H9 (cell line): ENCODE measurements at regions not wholly inside any gene's neighbourhood (a gene's known extent, or its start where the extent isn't known, plus 50 kb on each side); places are given as distances from the start of the nearest gene placed in this dataset.

ENCODE experiments used
- DNase-seq: peaks from one replicate; pipeline ENCODE4 v3.0.0-alpha.2; 2017
- H2AFZ ChIP-seq: one replicate; pipeline ENCODE4 v1.6.1; 2013; ENCODE audit warnings: mild to moderate bottlenecking, low read length, control low read depth, moderate library complexity
- H2AK5ac ChIP-seq: 2 replicates; pipeline ENCODE4 v1.6.1; 2013; ENCODE audit warnings: low read length, control low read depth, mixed read lengths; ENCODE audit not compliant: insufficient read length
- H2BK120ac ChIP-seq: one replicate; pipeline ENCODE4 v1.6.1; 2013; ENCODE audit warnings: low read depth, mild to moderate bottlenecking, low read length, control low read depth, inconsistent platforms; ENCODE audit not compliant: poor library complexity, severe bottlenecking
- H2BK12ac ChIP-seq: 2 replicates; pipeline ENCODE4 v1.6.1; 2013; ENCODE audit warnings: low read length, control low read depth, mixed read lengths, low read depth; ENCODE audit not compliant: insufficient read length
- H2BK15ac ChIP-seq: 2 replicates; pipeline ENCODE4 v1.6.1; 2013; ENCODE audit warnings: low read depth, low read length, control low read depth
- H2BK20ac ChIP-seq: one replicate; pipeline ENCODE4 v1.6.1; 2013; ENCODE audit warnings: low read depth, mild to moderate bottlenecking, low read length, control low read depth, inconsistent platforms; ENCODE audit not compliant: poor library complexity, severe bottlenecking
- H2BK5ac ChIP-seq: 2 replicates; pipeline ENCODE4 v1.6.1; 2013; ENCODE audit warnings: low read length, control low read depth, mixed read lengths; ENCODE audit not compliant: insufficient read length
- H3K14ac ChIP-seq: 2 replicates; pipeline ENCODE4 v1.6.1; 2013; ENCODE audit warnings: low read length, control low read depth; ENCODE audit not compliant: insufficient read depth
- H3K18ac ChIP-seq: 2 replicates; pipeline ENCODE4 v1.6.1; 2013; ENCODE audit warnings: low read depth, mild to moderate bottlenecking, mixed read lengths, low read length, control low read depth; ENCODE audit not compliant: insufficient read length
- H3K23ac ChIP-seq: 2 replicates; pipeline ENCODE4 v1.6.1; 2013; ENCODE audit warnings: low read length, control low read depth, mixed read lengths, low read depth; ENCODE audit not compliant: insufficient read length
- H3K23me2 ChIP-seq: 2 replicates; pipeline ENCODE4 v1.6.1; 2013; ENCODE audit warnings: low read depth, mild to moderate bottlenecking, mixed read lengths, low read length, control low read depth; ENCODE audit not compliant: insufficient read length, poor library complexity, severe bottlenecking
- H3K27ac ChIP-seq: 2 replicates; pipeline ENCODE4 v1.5.1; 2013; ENCODE audit warnings: low read length, control low read depth, mixed read lengths, low read depth; ENCODE audit not compliant: insufficient read length
- H3K27me3 ChIP-seq: 2 replicates; pipeline ENCODE4 v1.6.1; 2013; ENCODE audit warnings: low read length, control low read depth, inconsistent platforms; ENCODE audit not compliant: insufficient read depth
- H3K4ac ChIP-seq: 2 replicates; pipeline ENCODE4 v1.6.1; 2013; ENCODE audit warnings: low read depth, mild to moderate bottlenecking, control low read depth, inconsistent platforms, low read length, moderate library complexity
- H3K4me1 ChIP-seq: 2 replicates; pipeline ENCODE4 v1.6.1; 2013; ENCODE audit warnings: low read length, control low read depth, inconsistent platforms; ENCODE audit not compliant: insufficient read depth
- H3K4me2 ChIP-seq: 2 replicates; pipeline ENCODE4 v1.6.1; 2013; ENCODE audit warnings: low read length, control low read depth, mixed read lengths; ENCODE audit not compliant: insufficient read length, insufficient read depth
- H3K56ac ChIP-seq: 2 replicates; pipeline ENCODE4 v1.6.1; 2013; ENCODE audit warnings: low read depth, mild to moderate bottlenecking, mixed read lengths, low read length, control low read depth; ENCODE audit not compliant: insufficient read length
- H3K79me1 ChIP-seq: 2 replicates; pipeline ENCODE4 v1.6.1; 2013; ENCODE audit warnings: low read depth, mild to moderate bottlenecking, moderate library complexity, low read length, control low read depth, inconsistent platforms; ENCODE audit not compliant: insufficient read depth, poor library complexity, severe bottlenecking
- H3K79me2 ChIP-seq: 2 replicates; pipeline ENCODE4 v1.6.1; 2013; ENCODE audit warnings: low read length, control low read depth, inconsistent platforms; ENCODE audit not compliant: insufficient read depth
- H3K9ac ChIP-seq: 2 replicates; pipeline ENCODE4 v1.6.1; 2013; ENCODE audit warnings: low read length, control low read depth, mixed read lengths; ENCODE audit not compliant: insufficient read length; ENCODE audit errors: extremely low read depth
- H3K9me3 ChIP-seq: one replicate; pipeline ENCODE4 v1.6.1; 2013; ENCODE audit warnings: low read depth, low read length, inconsistent platforms; ENCODE audit not compliant: control insufficient read depth
- H3T11ph ChIP-seq: one replicate; pipeline ENCODE4 v1.6.1; 2013; ENCODE audit warnings: mild to moderate bottlenecking, low read length, control low read depth, inconsistent platforms
- H4K20me1 ChIP-seq: one replicate; pipeline ENCODE4 v1.6.1; 2013; ENCODE audit not compliant: control insufficient read depth, insufficient read length, insufficient read depth
- H4K5ac ChIP-seq: 2 replicates; pipeline ENCODE4 v1.6.1; 2013; ENCODE audit warnings: low read depth, mild to moderate bottlenecking, mixed read lengths, low read length, control low read depth; ENCODE audit not compliant: insufficient read length
- H4K8ac ChIP-seq: replicated peaks from 2 replicates; pipeline ENCODE4 v1.6.1; 2013; ENCODE audit warnings: low read length, control low read depth, mixed read lengths, low read depth; ENCODE audit not compliant: insufficient read length
- H4K91ac ChIP-seq: 2 replicates; pipeline ENCODE4 v1.6.1; 2013; ENCODE audit warnings: low read depth, mild to moderate bottlenecking, moderate library complexity, mixed read lengths, low read length, control low read depth; ENCODE audit not compliant: insufficient read length
- H3K27ac Mint-ChIP-seq, 3 experiments: 2 replicates in 2 of 3; 3 replicates in 1 of 3; pipeline ENCODE4 v1.8.0; 2020 to 2021; ENCODE audit warnings: mixed read lengths in 3 of 3, mild to moderate bottlenecking in 1 of 3, moderate library complexity in 1 of 3
- H3K27me3 Mint-ChIP-seq: 2 replicates; pipeline ENCODE4 v1.8.0; 2021; ENCODE audit warnings: low read depth, mild to moderate bottlenecking, moderate library complexity, mixed read lengths
- H3K36me3 Mint-ChIP-seq, 3 experiments: 2 replicates in 2 of 3; 3 replicates in 1 of 3; pipeline ENCODE4 v1.8.0; 2020 to 2021; ENCODE audit warnings: low read depth in 3 of 3, mixed read lengths in 3 of 3; ENCODE audit not compliant: insufficient read depth in 1 of 3
- H3K4me1 Mint-ChIP-seq, 2 experiments: 2 replicates each; pipeline ENCODE4 v1.8.0; 2020; ENCODE audit warnings: mixed read lengths in 2 of 2
- H3K4me3 Mint-ChIP-seq, 2 experiments: 2 replicates in 1 of 2; 3 replicates in 1 of 2; pipeline ENCODE4 v1.8.0; 2020 to 2021; ENCODE audit warnings: mild to moderate bottlenecking in 2 of 2, mixed read lengths in 2 of 2, moderate library complexity in 1 of 2
- H3K9me3 Mint-ChIP-seq, 2 experiments: 2 replicates in 1 of 2; 3 replicates in 1 of 2; pipeline ENCODE4 v1.8.0; 2020; ENCODE audit warnings: mild to moderate bottlenecking in 2 of 2, mixed read lengths in 2 of 2, moderate library complexity in 1 of 2
- WGBS: extraction: QIAGEN DNeasy Blood & Tissue Kit; methylation state at CpG from one replicate; pipeline ENCODE4 v1.1.7; 2013; ENCODE audit warnings: missing lambda C conversion rate, low lambda C conversion rate, mixed read lengths; ENCODE audit not compliant: insufficient read length; ENCODE audit errors: extremely low coverage; 5-methylcytosine and 5-hydroxymethylcytosine counted together
- TF ChIP-seq, protein P1 (sequence below): fragments of 200-600 bp; sonication (generic); conservative IDR thresholded peaks from 3 replicates; pipeline ENCODE4 v1.8.0; 2021; ENCODE audit warnings: antibody characterized with exemption, mild to moderate bottlenecking

DNA sequence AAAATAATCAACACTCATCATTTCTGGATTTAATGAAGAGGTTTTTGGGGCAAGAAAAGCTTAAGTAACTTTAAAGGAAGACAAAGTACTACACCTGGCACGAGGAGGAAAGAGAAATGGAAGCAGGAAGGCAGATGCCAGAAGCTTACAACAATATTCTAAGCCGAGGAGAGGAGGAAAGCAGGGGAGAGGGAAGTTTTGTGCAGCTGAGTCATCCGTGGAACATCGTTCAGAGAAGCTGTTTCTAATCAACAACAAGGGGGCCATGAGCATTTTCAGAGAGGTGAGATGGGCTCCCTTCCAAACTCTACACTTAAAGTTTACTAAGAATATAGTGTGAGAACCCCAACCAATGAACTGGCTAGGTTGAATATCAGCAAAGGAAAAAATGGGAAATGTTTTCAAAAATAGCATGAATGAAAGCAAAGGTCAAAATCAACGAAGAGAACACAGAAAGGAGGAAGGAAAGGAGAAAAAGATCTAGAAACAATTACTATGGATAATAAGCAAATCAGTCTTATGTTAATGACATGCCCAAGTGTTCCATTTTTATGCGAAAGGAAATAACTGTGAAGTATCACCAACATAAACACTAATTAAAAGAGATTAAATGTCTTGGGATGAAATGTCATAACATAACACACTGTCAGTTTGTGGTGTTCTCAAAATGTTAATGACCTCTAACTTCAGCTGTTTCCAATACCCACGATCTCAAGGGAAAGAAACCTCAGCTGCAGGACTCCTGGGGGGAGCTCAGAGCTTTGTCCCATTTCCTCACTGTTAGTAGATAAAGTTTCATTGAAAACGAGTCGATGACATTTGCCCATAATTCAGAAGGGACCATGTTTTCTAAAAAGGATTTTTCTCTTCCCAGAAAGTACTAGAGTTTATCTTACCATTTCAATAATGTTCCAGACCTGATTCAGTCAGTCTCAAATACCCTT is 203.4 kb upstream of the STXBP5 start:
- H3K4me2 ChIP-seq: no peak overlapping the region
- no peak overlapping the region for H2BK5ac ChIP-seq
- H2BK120ac ChIP-seq: no peak overlapping the region
- H3T11ph ChIP-seq: no peak overlapping the region
- Mint-ChIP-seq H3K4me1 (peaks cover 17 to 18% of the 10 kb centered on the region in 2 experiments), H3K4me3 (no peak overlapping the region), H3K27ac (peak overlapping the region in 2 of 3 experiments; percentile 74 to 76; a peak in 4 of 7 replicates), H3K9me3 (no peaks in the 10 kb centered on the region), H3K27me3 (no peaks in the 10 kb centered on the region), H3K36me3 (no peaks in the 10 kb centered on the region)
- H3K79me2 ChIP-seq: no peaks in the 10 kb centered on the region
- no peak overlapping the region for H4K8ac ChIP-seq
- no peak overlapping the region for H3K56ac ChIP-seq
- H3K23me2 ChIP-seq: no peaks in the 10 kb centered on the region
- H2BK15ac ChIP-seq: no peak overlapping the region
- no peaks in the 10 kb centered on the region for H4K20me1 ChIP-seq
- DNase-seq: no peak
- no peak overlapping the region for H3K4ac ChIP-seq
- no peaks in the 10 kb centered on the region for H3K4me1 ChIP-seq
- no peak overlapping the region for H3K14ac ChIP-seq
- H2BK20ac ChIP-seq: no peak overlapping the region
- no peak overlapping the region for H3K9ac ChIP-seq
- no peak overlapping the region for H2AK5ac ChIP-seq
- no peaks in the 10 kb centered on the region for H3K27me3 ChIP-seq
- no peak overlapping the region for H3K27ac ChIP-seq
- H2BK12ac ChIP-seq: no peak overlapping the region
- whole genome bisulfite sequencing: no CpG with 5 or more reads among the region's 9 CpGs
- H3K23ac ChIP-seq: no peak overlapping the region
- no peak overlapping the region for H3K18ac ChIP-seq
- TF ChIP-seq, protein P1, sequence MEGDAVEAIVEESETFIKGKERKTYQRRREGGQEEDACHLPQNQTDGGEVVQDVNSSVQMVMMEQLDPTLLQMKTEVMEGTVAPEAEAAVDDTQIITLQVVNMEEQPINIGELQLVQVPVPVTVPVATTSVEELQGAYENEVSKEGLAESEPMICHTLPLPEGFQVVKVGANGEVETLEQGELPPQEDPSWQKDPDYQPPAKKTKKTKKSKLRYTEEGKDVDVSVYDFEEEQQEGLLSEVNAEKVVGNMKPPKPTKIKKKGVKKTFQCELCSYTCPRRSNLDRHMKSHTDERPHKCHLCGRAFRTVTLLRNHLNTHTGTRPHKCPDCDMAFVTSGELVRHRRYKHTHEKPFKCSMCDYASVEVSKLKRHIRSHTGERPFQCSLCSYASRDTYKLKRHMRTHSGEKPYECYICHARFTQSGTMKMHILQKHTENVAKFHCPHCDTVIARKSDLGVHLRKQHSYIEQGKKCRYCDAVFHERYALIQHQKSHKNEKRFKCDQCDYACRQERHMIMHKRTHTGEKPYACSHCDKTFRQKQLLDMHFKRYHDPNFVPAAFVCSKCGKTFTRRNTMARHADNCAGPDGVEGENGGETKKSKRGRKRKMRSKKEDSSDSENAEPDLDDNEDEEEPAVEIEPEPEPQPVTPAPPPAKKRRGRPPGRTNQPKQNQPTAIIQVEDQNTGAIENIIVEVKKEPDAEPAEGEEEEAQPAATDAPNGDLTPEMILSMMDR: no peak
- no peaks in the 10 kb centered on the region for H3K79me1 ChIP-seq
- no peak overlapping the region for H2AFZ ChIP-seq
- no peaks in the 10 kb centered on the region for H3K9me3 ChIP-seq
- H4K91ac ChIP-seq: no peak overlapping the region
- H4K5ac ChIP-seq: no peak overlapping the region
